ENCODE measurements at regions not wholly inside any gene's neighbourhood (a gene's known extent, or its start where the extent isn't known, plus 50 kb on each side); places are given as distances from the start of the nearest gene placed in this dataset.

DNA sequence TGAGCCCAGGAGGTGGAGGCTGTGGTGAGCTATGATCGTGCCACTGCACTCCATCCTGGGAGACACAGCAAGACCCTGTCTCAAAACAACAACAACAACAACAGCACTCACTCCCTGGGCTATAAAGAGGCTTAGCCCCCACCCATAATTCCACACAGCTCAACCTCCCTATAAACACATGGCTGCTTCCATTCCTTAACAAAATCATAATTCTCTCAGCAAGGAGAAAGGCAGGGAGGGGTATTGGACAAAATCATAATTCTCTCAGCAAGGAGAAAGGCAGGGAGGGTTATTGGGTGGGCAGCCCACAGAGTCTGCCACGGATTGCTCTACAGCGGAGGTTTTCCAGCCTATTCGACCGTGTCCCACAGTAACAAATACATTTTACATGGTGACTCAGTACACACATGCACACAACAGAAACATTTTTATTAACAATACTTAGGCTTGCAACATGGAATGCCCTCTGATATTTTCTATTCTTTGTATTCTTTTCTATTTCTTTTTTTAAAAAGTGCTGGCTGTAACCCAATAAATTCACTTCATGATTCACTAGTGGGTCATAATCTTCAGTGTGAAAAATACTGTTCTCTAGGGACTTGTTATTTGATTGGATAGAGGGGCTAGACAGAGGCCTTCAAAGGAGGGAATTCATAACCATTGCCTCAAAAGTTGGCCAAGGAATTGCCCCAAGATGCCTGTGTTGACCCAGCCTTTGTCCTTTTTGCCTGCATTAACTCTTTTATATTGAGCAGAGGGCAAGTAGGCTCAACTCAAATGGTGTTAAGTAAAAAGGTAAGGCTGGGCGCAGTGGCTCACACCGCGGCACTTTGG, 50.6 kb upstream of the ZMYND8 start:
- Mint-ChIP-seq H3K36me3 (ENCODE audit: low read depth) (no peaks in the 10 kb centered on the region), H3K4me3 (no peak overlapping the region), H3K9me3 (no peaks in the 10 kb centered on the region), H3K4me1 (no peaks in the 10 kb centered on the region), H3K27me3 (ENCODE audit: insufficient read depth) (no peaks in the 10 kb centered on the region), H3K27ac (no peak overlapping the region)
- no peak overlapping the region for H3K4me3 ChIP-seq (ENCODE audit: low read length)
- H3K9ac ChIP-seq (ENCODE audit: extremely low read depth, low read length, poor library complexity, severe bottlenecking), result no peak overlapping the region
- no peak for DNase-seq
- H3K27ac ChIP-seq (ENCODE audit: low read depth, low read length), result no peak overlapping the region
- H3K9me3 ChIP-seq (ENCODE audit: control insufficient read depth, low read length), result no peaks in the 10 kb centered on the region
- WGBS, 2 experiments (ENCODE audit: insufficient coverage in 1 of 2, insufficient read length in 1 of 2), result 95% methylated on average over 8 of the region's 8 CpGs; no CpG with 5 or more reads in 1 of the 2 experiments
- H3K27me3 ChIP-seq (ENCODE audit: control insufficient read depth, insufficient read depth, low read length, poor library complexity, severe bottlenecking), result no peaks in the 10 kb centered on the region
- TF ChIP-seq, protein P1, sequence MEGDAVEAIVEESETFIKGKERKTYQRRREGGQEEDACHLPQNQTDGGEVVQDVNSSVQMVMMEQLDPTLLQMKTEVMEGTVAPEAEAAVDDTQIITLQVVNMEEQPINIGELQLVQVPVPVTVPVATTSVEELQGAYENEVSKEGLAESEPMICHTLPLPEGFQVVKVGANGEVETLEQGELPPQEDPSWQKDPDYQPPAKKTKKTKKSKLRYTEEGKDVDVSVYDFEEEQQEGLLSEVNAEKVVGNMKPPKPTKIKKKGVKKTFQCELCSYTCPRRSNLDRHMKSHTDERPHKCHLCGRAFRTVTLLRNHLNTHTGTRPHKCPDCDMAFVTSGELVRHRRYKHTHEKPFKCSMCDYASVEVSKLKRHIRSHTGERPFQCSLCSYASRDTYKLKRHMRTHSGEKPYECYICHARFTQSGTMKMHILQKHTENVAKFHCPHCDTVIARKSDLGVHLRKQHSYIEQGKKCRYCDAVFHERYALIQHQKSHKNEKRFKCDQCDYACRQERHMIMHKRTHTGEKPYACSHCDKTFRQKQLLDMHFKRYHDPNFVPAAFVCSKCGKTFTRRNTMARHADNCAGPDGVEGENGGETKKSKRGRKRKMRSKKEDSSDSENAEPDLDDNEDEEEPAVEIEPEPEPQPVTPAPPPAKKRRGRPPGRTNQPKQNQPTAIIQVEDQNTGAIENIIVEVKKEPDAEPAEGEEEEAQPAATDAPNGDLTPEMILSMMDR (conservative IDR thresholded peaks at IDR 0.05), result no peak
- H3K4me1 ChIP-seq (ENCODE audit: control insufficient read depth, insufficient read depth, low read length), result no peaks in the 10 kb centered on the region
- no peaks in the 10 kb centered on the region for H3K36me3 ChIP-seq (ENCODE audit: control insufficient read depth, insufficient read depth, low read length)

DNA sequence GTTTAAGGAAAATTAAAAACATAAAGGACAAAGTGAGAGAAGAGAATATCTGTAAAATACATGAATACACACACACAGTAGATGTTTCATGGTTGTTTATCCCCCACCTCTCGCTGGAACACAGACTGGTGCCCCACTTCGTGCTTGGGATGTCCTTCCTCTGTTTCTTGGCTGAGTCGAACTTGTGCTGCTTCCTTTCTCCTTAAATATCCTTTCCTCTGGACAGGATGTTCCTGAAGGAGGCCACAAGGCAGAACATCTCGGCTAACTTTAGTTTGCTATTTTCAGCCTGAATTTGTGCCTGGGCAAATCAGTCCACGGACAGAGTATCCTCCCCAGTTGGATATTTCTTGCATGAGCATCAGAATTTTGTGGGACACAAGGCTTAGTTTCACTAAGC, 54.7 kb upstream of the ZMYND8 start:
- no peak overlapping the region for H3K4me3 Mint-ChIP-seq
- no peak overlapping the region for H3K9ac ChIP-seq (ENCODE audit: extremely low read depth, low read length, poor library complexity, severe bottlenecking)
- DNase-seq, result no peak
- H3K27me3 Mint-ChIP-seq (ENCODE audit: insufficient read depth), result no peaks in the 10 kb centered on the region
- no peak overlapping the region for H3K4me3 ChIP-seq (ENCODE audit: low read length)
- TF ChIP-seq, protein P1 (conservative IDR thresholded peaks at IDR 0.05), result no peak
- no peaks in the 10 kb centered on the region for H3K36me3 ChIP-seq (ENCODE audit: control insufficient read depth, insufficient read depth, low read length)
- H3K9me3 ChIP-seq (ENCODE audit: control insufficient read depth, low read length), result no peaks in the 10 kb centered on the region
- no peaks in the 10 kb centered on the region for H3K4me1 ChIP-seq (ENCODE audit: control insufficient read depth, insufficient read depth, low read length)
- H3K9me3 Mint-ChIP-seq, result no peaks in the 10 kb centered on the region
- H3K4me1 Mint-ChIP-seq, result no peaks in the 10 kb centered on the region
- H3K27ac ChIP-seq (ENCODE audit: low read depth, low read length), result no peak overlapping the region
- no peaks in the 10 kb centered on the region for H3K36me3 Mint-ChIP-seq (ENCODE audit: low read depth)
- no peak overlapping the region for H3K27ac Mint-ChIP-seq
- H3K27me3 ChIP-seq (ENCODE audit: control insufficient read depth, insufficient read depth, low read length, poor library complexity, severe bottlenecking), result no peaks in the 10 kb centered on the region
- 92 to 94% methylated on average over 5 of the region's 5 CpGs for WGBS, 2 experiments (ENCODE audit: insufficient coverage in 1 of 2, insufficient read length in 1 of 2)

DNA sequence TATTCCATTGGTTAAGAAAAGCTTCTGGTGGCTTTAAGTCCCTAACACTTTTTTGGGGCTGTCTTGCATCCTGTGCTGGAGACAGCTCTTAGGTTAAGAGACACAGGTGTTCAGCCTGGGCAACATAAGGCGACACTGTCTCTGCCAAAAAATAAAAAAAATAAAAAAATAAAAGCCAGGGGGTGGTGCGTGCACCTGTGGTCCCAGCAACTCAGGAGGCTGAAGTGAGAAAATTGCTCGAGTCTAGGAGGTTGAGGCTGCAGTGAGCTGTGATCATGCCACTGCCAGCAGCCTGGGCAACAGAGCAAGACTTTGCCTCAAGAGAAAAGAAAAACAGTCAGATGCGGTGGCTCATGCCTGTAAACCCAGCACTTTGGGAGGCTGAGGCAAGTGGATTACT, 55.6 kb upstream of the ZMYND8 start:
- DNase-seq, result no peak
- Histone ChIP-seq H3K27ac (ENCODE audit: low read depth, low read length) (no peak overlapping the region), H3K4me3 (ENCODE audit: low read length) (no peak overlapping the region), H3K36me3 (ENCODE audit: control insufficient read depth, insufficient read depth, low read length) (no peaks in the 10 kb centered on the region), H3K27me3 (ENCODE audit: control insufficient read depth, insufficient read depth, low read length, poor library complexity, severe bottlenecking) (no peaks in the 10 kb centered on the region), H3K4me1 (ENCODE audit: control insufficient read depth, insufficient read depth, low read length) (no peaks in the 10 kb centered on the region), H3K9me3 (ENCODE audit: control insufficient read depth, low read length) (peaks cover under 1% of the 10 kb centered on the region), H3K9ac (ENCODE audit: extremely low read depth, low read length, poor library complexity, severe bottlenecking) (no peak overlapping the region)
- peaks cover 6% of the 10 kb centered on the region for H3K9me3 Mint-ChIP-seq
- H3K4me3 Mint-ChIP-seq, result no peak overlapping the region
- no peaks in the 10 kb centered on the region for H3K4me1 Mint-ChIP-seq
- no peaks in the 10 kb centered on the region for H3K36me3 Mint-ChIP-seq (ENCODE audit: low read depth)
- WGBS, 2 experiments (ENCODE audit: insufficient coverage in 1 of 2, insufficient read length in 1 of 2), result 97 to 99% methylated on average over 3 to 4 of the region's 4 CpGs
- no peak overlapping the region for H3K27ac Mint-ChIP-seq
- TF ChIP-seq, protein P1 (conservative IDR thresholded peaks at IDR 0.05), result no peak
- no peaks in the 10 kb centered on the region for H3K27me3 Mint-ChIP-seq (ENCODE audit: insufficient read depth)
